GM19351 (cell line): ENCODE measurements at regions not wholly inside any gene's neighbourhood (a gene's known extent, or its start where the extent isn't known, plus 50 kb on each side); places are given as distances from the start of the nearest gene placed in this dataset.
"Not testable (repeated sequence)": the region's sequence is repeated elsewhere in the genome, so short reads cannot be mapped to it uniquely, and the experiment has no call there.

Experiments used
- ATAC-seq: cut with Tn5 transposase; IDR thresholded peaks from one replicate; pipeline ENCODE4 v1.9.1; 2021; ENCODE audit warnings: mild to moderate bottlenecking, moderate library complexity; ENCODE audit not compliant: unreplicated experiment

GRCh38 chr3:59510576-59510975, 460.8 kb upstream of the CFAP20DC start:
- ATAC-seq = no peak

GRCh38 chr3:59508273-59508672, 458.4 kb upstream of the CFAP20DC start:
- no peak for ATAC-seq

GRCh38 chr3:59506191-59506590, 456.4 kb upstream of the CFAP20DC start:
- no peak for ATAC-seq

GRCh38 chr3:59503441-59503840, 453.6 kb upstream of the CFAP20DC start:
- ATAC-seq = no peak

- no peak for ATAC-seq
Observed at GRCh38 chr3:59502806-59503205, 453.0 kb upstream of the CFAP20DC start.

GRCh38 chr3:59499954-59500353, 450.1 kb upstream of the CFAP20DC start:
- no peak for ATAC-seq

GRCh38 chr3:59499000-59499399, 449.2 kb upstream of the CFAP20DC start:
- ATAC-seq = no peak

GRCh38 chr3:59496250-59496649, 446.4 kb upstream of the CFAP20DC start:
- no peak for ATAC-seq

GRCh38 chr3:59494969-59495368, 445.1 kb upstream of the CFAP20DC start:
- not testable (repeated sequence) for ATAC-seq

- ATAC-seq = no peak
Observed at GRCh38 chr3:59486520-59486919, 436.7 kb upstream of the CFAP20DC start.

GRCh38 chr3:59483191-59483590, 433.4 kb upstream of the CFAP20DC start:
- no peak for ATAC-seq

- no peak for ATAC-seq
Observed at GRCh38 chr3:59482684-59483083, 432.9 kb upstream of the CFAP20DC start.

GRCh38 chr3:59481776-59482400, 432.1 kb upstream of the CFAP20DC start:
- no peak for ATAC-seq

GRCh38 chr3:59480486-59480995, 430.7 kb upstream of the CFAP20DC start:
- ATAC-seq = peak; percentile 85

GRCh38 chr3:59473636-59474035, 423.8 kb upstream of the CFAP20DC start:
- ATAC-seq = peak; percentile 73

GRCh38 chr3:59472541-59472940, 422.7 kb upstream of the CFAP20DC start:
- no peak for ATAC-seq

- ATAC-seq = no peak
Observed at GRCh38 chr3:59469948-59470723, 420.3 kb upstream of the CFAP20DC start.

GRCh38 chr3:59467476-59467875, 417.7 kb upstream of the CFAP20DC start:
- ATAC-seq = no peak

- ATAC-seq = no peak
Observed at GRCh38 chr3:59464187-59464586, 414.4 kb upstream of the CFAP20DC start.

GRCh38 chr3:59463253-59463652, 413.4 kb upstream of the CFAP20DC start:
- ATAC-seq = no peak

GRCh38 chr3:59460068-59460467, 410.2 kb upstream of the CFAP20DC start:
- ATAC-seq = no peak

GRCh38 chr3:59456852-59457485, 407.1 kb upstream of the CFAP20DC start:
- peak; percentile 97 for ATAC-seq
